ENCODE measurements at regions not wholly inside any gene's neighbourhood (a gene's known extent, or its start where the extent isn't known, plus 50 kb on each side); places are given as distances from the start of the nearest gene placed in this dataset.

DNA sequence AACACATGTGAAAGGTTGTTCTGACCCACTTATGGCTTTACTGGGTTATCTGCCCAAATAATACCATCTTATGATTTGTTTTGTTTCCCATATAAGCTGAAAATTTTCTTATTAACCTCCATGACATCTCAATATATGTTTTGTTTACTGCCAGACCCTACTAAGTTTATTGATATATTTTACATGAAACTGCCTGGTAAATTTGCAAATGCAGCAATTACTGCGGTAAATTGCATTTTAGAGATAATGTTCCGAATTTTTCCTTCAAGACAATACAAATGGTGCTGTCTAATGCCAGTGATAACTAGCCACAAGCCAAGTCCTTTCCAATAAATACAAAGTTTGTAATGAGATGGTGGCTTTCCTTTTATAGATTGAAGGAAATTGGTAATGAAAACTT lies 275.9 kb downstream of the SAMD5 start:
- no peak for DNase-seq (ENCODE audit: low read depth in 2 of 2)

DNA sequence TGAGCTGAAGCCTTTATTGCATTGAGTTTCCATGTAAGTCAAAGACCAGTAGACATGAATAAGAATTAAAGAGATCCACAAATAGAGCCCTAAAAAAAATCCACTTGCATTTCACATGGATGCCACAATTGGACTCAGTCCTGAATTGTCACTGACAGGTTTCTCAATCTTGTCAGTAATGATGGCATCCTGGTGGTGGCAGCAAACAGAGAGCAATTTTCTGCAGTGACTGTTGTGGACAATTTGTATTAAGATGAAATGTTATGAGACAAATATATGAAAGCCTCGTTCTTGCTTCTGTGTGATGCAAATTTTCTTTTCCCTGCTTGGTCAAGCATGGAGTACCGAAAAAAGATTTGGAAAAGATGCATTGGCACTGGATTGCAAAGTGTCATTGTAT lies 278.9 kb downstream of the SAMD5 start:
- no peak overlapping the region for H3K4me3 ChIP-seq (replicated peaks in 1 of 2; ENCODE audit: low read depth in 2 of 2, low read length in 2 of 2)
- DNase-seq (ENCODE audit: low read depth in 2 of 2): no peak
- TF ChIP-seq, protein P1, sequence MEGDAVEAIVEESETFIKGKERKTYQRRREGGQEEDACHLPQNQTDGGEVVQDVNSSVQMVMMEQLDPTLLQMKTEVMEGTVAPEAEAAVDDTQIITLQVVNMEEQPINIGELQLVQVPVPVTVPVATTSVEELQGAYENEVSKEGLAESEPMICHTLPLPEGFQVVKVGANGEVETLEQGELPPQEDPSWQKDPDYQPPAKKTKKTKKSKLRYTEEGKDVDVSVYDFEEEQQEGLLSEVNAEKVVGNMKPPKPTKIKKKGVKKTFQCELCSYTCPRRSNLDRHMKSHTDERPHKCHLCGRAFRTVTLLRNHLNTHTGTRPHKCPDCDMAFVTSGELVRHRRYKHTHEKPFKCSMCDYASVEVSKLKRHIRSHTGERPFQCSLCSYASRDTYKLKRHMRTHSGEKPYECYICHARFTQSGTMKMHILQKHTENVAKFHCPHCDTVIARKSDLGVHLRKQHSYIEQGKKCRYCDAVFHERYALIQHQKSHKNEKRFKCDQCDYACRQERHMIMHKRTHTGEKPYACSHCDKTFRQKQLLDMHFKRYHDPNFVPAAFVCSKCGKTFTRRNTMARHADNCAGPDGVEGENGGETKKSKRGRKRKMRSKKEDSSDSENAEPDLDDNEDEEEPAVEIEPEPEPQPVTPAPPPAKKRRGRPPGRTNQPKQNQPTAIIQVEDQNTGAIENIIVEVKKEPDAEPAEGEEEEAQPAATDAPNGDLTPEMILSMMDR (IDR thresholded peaks at IDR 0.05; ENCODE audit: low read depth, low read length): no peak

More for the DNA sequence above, 275.9 kb downstream of the SAMD5 start:
- H3K4me3 ChIP-seq (replicated peaks in 1 of 2; ENCODE audit: low read depth in 2 of 2, low read length in 2 of 2): no peak overlapping the region
- TF ChIP-seq, protein P1 (IDR thresholded peaks at IDR 0.05; ENCODE audit: low read depth, low read length): no peak

DNA sequence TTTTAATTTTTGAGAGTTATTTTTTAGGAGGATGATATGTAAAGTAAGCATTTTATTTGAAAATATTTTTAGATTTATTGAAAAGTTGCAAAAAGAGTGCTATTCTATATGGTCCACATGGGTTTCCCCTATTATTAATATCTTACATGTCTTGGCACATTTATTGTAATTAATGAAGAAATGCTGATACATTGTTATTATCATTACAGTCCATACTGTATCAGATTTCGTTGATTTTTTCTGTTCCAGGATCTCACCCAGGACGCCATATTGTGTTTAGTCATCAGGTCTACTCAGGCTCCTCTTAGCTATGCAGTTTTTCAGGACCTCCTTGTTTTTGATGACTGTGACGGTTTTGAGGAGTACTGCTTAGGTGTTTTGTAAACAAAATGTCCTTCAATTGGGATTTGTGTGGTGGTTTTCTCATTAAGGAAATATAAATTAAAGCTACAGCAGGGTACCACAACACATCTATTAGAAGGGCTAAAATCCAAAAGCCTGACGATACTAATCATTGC lies 281.0 kb downstream of the SAMD5 start:
- no peak for DNase-seq (ENCODE audit: low read depth in 2 of 2)
- TF ChIP-seq, protein P1 (IDR thresholded peaks at IDR 0.05; ENCODE audit: low read depth, low read length): no peak
- H3K4me3 ChIP-seq (replicated peaks in 1 of 2; ENCODE audit: low read depth in 2 of 2, low read length in 2 of 2): no peak overlapping the region

DNA sequence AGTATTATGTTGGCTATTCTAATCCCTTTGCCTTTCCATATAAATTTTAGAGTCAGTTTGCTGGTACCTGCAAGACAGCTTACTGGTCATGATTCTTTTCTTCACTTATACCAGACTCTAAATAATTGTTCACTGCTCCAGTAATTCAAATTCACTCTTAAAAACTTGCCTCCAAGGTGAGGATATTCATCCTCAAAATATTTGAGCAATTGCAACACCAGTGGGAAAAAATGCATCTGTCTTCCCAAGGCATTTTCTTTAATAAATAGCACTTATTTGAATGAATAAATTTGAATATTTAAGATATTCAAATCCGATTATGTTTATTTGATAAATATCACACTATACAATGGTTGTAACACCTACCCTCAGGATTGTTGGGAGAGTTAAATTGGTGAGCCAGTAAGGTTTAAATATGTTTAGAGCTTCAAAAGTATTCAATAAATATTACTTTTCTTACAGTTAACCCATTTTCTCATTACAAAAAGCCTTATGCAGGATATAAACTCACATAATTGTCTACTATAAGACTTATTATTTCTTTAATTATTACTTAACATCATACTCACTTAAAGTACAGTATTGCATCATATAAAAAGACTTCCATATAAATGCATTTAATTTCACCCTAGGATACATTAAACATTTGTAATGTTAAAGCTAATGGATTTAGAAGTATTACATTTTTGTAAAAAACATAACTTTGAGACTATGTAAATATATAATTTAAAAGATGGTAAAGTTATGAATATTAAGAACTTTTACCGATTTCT lies 285.6 kb downstream of the SAMD5 start:
- no peak for DNase-seq (ENCODE audit: low read depth in 2 of 2)
- no peak overlapping the region for H3K4me3 ChIP-seq (replicated peaks in 1 of 2; ENCODE audit: low read depth in 2 of 2, low read length in 2 of 2)
- TF ChIP-seq, protein P1 (IDR thresholded peaks at IDR 0.05; ENCODE audit: low read depth, low read length): no peak

DNA sequence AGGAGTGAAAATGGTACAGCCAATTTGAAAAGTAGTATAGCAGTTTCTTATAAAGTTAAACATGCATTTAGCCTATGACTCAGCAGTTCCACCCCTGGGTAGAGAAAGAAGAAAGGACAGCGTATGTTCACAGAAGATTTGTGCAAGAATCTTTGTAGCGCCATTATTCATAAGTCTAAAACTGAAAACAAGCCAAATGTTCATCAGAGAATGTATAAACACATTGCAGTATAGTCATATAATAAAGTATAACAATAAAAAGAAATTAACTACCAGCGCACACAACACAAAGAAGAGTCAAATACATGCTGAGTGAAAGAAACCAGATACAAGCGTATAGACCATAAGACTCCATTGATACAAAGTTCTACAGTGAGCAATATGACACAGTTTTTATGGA lies 294.0 kb downstream of the SAMD5 start:
- H3K4me3 ChIP-seq (replicated peaks in 1 of 2; ENCODE audit: low read depth in 2 of 2, low read length in 2 of 2): no peak overlapping the region
- no peak for DNase-seq (ENCODE audit: low read depth in 2 of 2)
- TF ChIP-seq, protein P1 (IDR thresholded peaks at IDR 0.05; ENCODE audit: low read depth, low read length): no peak

DNA sequence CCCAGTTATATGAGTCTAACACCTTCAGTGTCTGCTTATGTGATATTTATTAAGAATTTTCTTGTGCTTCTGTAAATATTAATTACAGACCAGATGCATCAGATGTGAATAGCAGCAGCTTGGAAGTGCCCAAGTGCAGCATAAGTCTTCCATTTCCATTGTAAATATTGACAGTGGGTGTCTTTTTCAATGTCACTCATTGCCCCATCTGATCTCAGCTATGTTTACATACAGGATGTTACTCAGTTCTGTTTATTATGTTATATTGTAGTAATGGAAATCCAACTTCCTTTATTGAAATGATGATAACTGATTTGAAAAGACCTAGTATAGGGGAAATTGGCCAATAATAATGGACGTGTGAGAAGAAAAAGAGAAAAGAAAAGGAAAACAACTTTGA lies 296.7 kb downstream of the SAMD5 start:
- no peak for DNase-seq (ENCODE audit: low read depth in 2 of 2)
- TF ChIP-seq, protein P1 (IDR thresholded peaks at IDR 0.05; ENCODE audit: low read depth, low read length): no peak

More for the DNA sequence above, 296.7 kb downstream of the SAMD5 start:
- H3K4me3 ChIP-seq (replicated peaks in 1 of 2; ENCODE audit: low read depth in 2 of 2, low read length in 2 of 2): no peak overlapping the region
